ENCODE measurements at regions not wholly inside any gene's neighbourhood (a gene's known extent, or its start where the extent isn't known, plus 50 kb on each side); places are given as distances from the start of the nearest gene placed in this dataset.

- Histone ChIP-seq H3K9ac (ENCODE audit: control insufficient read depth, insufficient read depth, low read length) (no peak overlapping the region), H2AFZ (ENCODE audit: control insufficient read depth, low read depth, low read length) (no peak overlapping the region), H3K4me1 (ENCODE audit: control insufficient read depth, insufficient read depth, low read length) (no peaks in the 10 kb centered on the region), H3K36me3 (ENCODE audit: control insufficient read depth in 2 of 2, insufficient read depth in 2 of 2, low read length in 1 of 2) (no peaks in the 10 kb centered on the region), H3K4me3 (no peak overlapping the region), H3K4me2 (ENCODE audit: control insufficient read depth, insufficient read depth) (no peak overlapping the region), H3K79me2 (ENCODE audit: control insufficient read depth, insufficient read depth, low read length) (no peaks in the 10 kb centered on the region), H3K27me3 (replicated peaks in 1 of 2; ENCODE audit: control insufficient read depth in 2 of 2, insufficient read depth in 2 of 2, low read length in 1 of 2) (no peaks in the 10 kb centered on the region; a peak in 1 of 4 replicates), H3K9me3 (replicated peaks; ENCODE audit: control insufficient read depth, insufficient read depth, low read length) (no peaks in the 10 kb centered on the region), H4K20me1 (ENCODE audit: control insufficient read depth, insufficient read depth) (no peaks in the 10 kb centered on the region), H3K27ac (ENCODE audit: control insufficient read depth, insufficient read depth) (no peak overlapping the region)
- SMC1A ChIA-PET (ENCODE audit: uncharacterized antibody, unreplicated experiment) = interaction anchor here (1.1 kb wide), 1 partner anchor 10 kb away, joined by 3 read pairs; no protein-coding TSS in a partner anchor
- ATAC-seq (no peak), DNase-seq (ENCODE audit: low read depth, low spot score) (no peak), FAIRE-seq (no peak)
- in situ Hi-C loops (cut with MboI) = loop anchor here (25.0 kb wide), 1 partner anchor 1184 kb away; no protein-coding TSS in a partner anchor
- CTCF ChIA-PET = no interaction called here
- WGBS (ENCODE audit: insufficient coverage, insufficient replicate concordance, low lambda C conversion rate, missing lambda C conversion rate) = 48% methylated on average over 5 of the region's 5 CpGs
- RAD21 ChIA-PET (ENCODE audit: unreplicated experiment) = no interaction called here
- intact Hi-C loops (cut with micrococcal nuclease; ENCODE audit: unreplicated experiment) = no loop called here
- BruUV-seq (replicated peaks) = no TSS peak
- POLR2A ChIA-PET = no interaction called here
- TF ChIP-seq HDAC6 (IDR thresholded peaks at IDR 0.05; ENCODE audit: unreplicated experiment) (no peak), IRF4 (IDR thresholded peaks at IDR 0.05; ENCODE audit: low read depth, low read length) (no peak), TCF12 (IDR thresholded peaks at IDR 0.05; ENCODE audit: low read depth, low read length) (no peak)
Measured at GRCh38 chr4:110853242-110853641, 230.4 kb upstream of the PITX2 start.

DNA sequence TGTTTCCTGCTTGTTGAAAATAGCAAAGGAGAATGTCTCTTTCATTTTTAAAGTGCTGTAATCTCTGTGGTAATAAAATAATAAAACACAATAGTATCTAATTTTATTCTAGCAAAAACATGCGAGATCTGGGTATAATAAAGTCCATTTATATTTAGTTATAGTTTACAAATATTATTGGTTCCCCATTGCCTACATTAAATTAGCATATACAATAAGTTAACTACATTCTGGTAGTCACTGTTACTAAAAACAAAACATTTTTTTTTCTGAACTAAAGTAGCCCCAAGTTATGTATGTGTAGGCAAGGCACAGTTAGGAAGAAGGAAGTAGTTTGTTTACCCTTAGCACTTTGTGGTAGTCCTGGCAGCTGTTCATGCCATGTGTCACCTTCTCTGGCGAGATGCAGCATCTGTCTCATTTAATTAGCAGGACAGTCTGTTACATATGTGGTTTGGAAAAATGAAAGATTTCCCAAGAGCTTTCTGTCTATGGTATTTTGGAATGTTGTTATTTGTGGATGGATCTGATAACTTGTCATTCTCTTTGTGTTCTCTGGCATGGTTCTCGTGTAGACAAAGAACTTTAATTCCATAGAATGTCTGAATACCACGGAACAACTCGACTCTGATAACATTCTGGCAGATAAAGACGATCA lies 231.3 kb upstream of the PITX2 start:
- Histone ChIP-seq H4K20me1 (ENCODE audit: control insufficient read depth, insufficient read depth) (no peaks in the 10 kb centered on the region), H3K9ac (ENCODE audit: control insufficient read depth, insufficient read depth, low read length) (no peak overlapping the region), H3K4me3 (no peak overlapping the region), H3K27ac (ENCODE audit: control insufficient read depth, insufficient read depth) (no peak overlapping the region), H3K4me2 (ENCODE audit: control insufficient read depth, insufficient read depth) (no peak overlapping the region), H2AFZ (ENCODE audit: control insufficient read depth, low read depth, low read length) (no peak overlapping the region), H3K4me1 (ENCODE audit: control insufficient read depth, insufficient read depth, low read length) (no peaks in the 10 kb centered on the region), H3K79me2 (ENCODE audit: control insufficient read depth, insufficient read depth, low read length) (no peaks in the 10 kb centered on the region), H3K27me3 (replicated peaks in 1 of 2; ENCODE audit: control insufficient read depth in 2 of 2, insufficient read depth in 2 of 2, low read length in 1 of 2) (no peaks in the 10 kb centered on the region; a peak in 1 of 4 replicates), H3K36me3 (ENCODE audit: control insufficient read depth in 2 of 2, insufficient read depth in 2 of 2, low read length in 1 of 2) (no peaks in the 10 kb centered on the region), H3K9me3 (replicated peaks; ENCODE audit: control insufficient read depth, insufficient read depth, low read length) (no peaks in the 10 kb centered on the region)
- CTCF ChIA-PET = no interaction called here
- under 1% methylated on average over 6 of the region's 6 CpGs for WGBS (ENCODE audit: insufficient coverage, insufficient replicate concordance, low lambda C conversion rate, missing lambda C conversion rate)
- SMC1A ChIA-PET (ENCODE audit: uncharacterized antibody, unreplicated experiment) = interaction anchor here (1.1 to 1.4 kb wide), 2 partner anchors 9 to 18 kb away, joined by 3 to 4 read pairs; no protein-coding TSS in a partner anchor
- BruUV-seq (replicated peaks) = no TSS peak
- DNase-seq (ENCODE audit: low read depth, low spot score) (no peak), ATAC-seq (no peak; the same call in 2 of the 3 replicates), FAIRE-seq (no peak)
- in situ Hi-C loops (cut with MboI) (loop anchor here (25.0 kb wide), 1 partner anchor 1183 kb away; no protein-coding TSS in a partner anchor), intact Hi-C loops (cut with micrococcal nuclease; ENCODE audit: unreplicated experiment) (no loop called here)
- POLR2A ChIA-PET = no interaction called here
- RAD21 ChIA-PET (ENCODE audit: unreplicated experiment) = no interaction called here
- TF ChIP-seq BCL3 (IDR thresholded peaks at IDR 0.05; ENCODE audit: borderline replicate concordance, insufficient read depth, low read depth, low read length, poor library complexity, severe bottlenecking) = no peak
- no peak for TF ChIP-seq MLLT1 (IDR thresholded peaks at IDR 0.05)
- no peak for TF ChIP-seq HSF1 (IDR thresholded peaks at IDR 0.05; ENCODE audit: low read depth, low read length)
- TF ChIP-seq EZH2 (IDR thresholded peaks at IDR 0.05; ENCODE audit: borderline replicate concordance, control insufficient read depth, low read depth, low read length) = no peak
- no peak for TF ChIP-seq RCOR1 (conservative IDR thresholded peaks at IDR 0.05; ENCODE audit: low read depth, low read length)
- no peak for TF ChIP-seq SIX5 (IDR thresholded peaks at IDR 0.05; ENCODE audit: low read depth, low read length, severe bottlenecking)
- TF ChIP-seq, protein P1, sequence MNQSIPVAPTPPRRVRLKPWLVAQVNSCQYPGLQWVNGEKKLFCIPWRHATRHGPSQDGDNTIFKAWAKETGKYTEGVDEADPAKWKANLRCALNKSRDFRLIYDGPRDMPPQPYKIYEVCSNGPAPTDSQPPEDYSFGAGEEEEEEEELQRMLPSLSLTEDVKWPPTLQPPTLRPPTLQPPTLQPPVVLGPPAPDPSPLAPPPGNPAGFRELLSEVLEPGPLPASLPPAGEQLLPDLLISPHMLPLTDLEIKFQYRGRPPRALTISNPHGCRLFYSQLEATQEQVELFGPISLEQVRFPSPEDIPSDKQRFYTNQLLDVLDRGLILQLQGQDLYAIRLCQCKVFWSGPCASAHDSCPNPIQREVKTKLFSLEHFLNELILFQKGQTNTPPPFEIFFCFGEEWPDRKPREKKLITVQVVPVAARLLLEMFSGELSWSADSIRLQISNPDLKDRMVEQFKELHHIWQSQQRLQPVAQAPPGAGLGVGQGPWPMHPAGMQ (IDR thresholded peaks at IDR 0.05; ENCODE audit: borderline replicate concordance) = no peak
- no peak for TF ChIP-seq MEF2A (IDR thresholded peaks at IDR 0.05; ENCODE audit: insufficient read depth, low read depth, low read length)
